A673 (cell line): ENCODE measurements at regions not wholly inside any gene's neighbourhood (a gene's known extent, or its start where the extent isn't known, plus 50 kb on each side); places are given as distances from the start of the nearest gene placed in this dataset.

Experiments
- CTCF ChIP-seq: fragments of 300-800, 200-600 bp; sonication (generic); conservative IDR thresholded peaks from 2 replicates; pipeline ENCODE4 v1.5.1; 2017; ENCODE audit warnings: low read depth, mild to moderate bottlenecking, antibody characterized with exemption, low read length, moderate library complexity, mixed read lengths
- EZH2 ChIP-seq: fragments of 200-600 bp; sonication (generic); IDR thresholded peaks from 2 replicates; pipeline ENCODE4 v1.6.1; 2017; ENCODE audit warnings: borderline replicate concordance, low read depth, mild to moderate bottlenecking, mixed read lengths, antibody characterized with exemption, low read length; ENCODE audit not compliant: poor library complexity, severe bottlenecking

- TF ChIP-seq CTCF (no peak), EZH2 (no peak)
Observed at GRCh38 chr5:13412040-13412595, 532.4 kb downstream of the DNAH5 start.
